Spleen (tissue), 7 donors: ENCODE measurements at regions not wholly inside any gene's neighbourhood (a gene's known extent, or its start where the extent isn't known, plus 50 kb on each side); places are given as distances from the start of the nearest gene placed in this dataset.

Experiments
- POLR2A ChIP-seq, 3 donors: fragments of 450-650 bp; IDR thresholded peaks; one replicate each; pipeline ENCODE4 v1.5.1; 2017; ENCODE audit warnings: antibody characterized with exemption in 3 of 3, mild to moderate bottlenecking in 1 of 3
- POLR2AphosphoS5 ChIP-seq, 3 donors: sonication (generic); formaldehyde crosslinking; IDR thresholded peaks; one replicate each; pipeline ENCODE4 v1.5.1; 2017; ENCODE audit warnings: antibody characterized with exemption in 3 of 3
- TF ChIP-seq, protein P1 (sequence below), 11 experiments: fragments of 200-600 bp in 7 of 11; fragments of 450-650 bp in 4 of 11; sonication (generic) in 4 of 11; IDR thresholded peaks in 8 of 11; conservative IDR thresholded peaks in 3 of 11; 1 replicate in 7 of 11; 2 replicates in 4 of 11; pipeline versions ENCODE4 v1.4.0 to v1.8.0; 2016 to 2021; ENCODE audit warnings: antibody characterized with exemption in 11 of 11, inconsistent platforms in 4 of 11, mild to moderate bottlenecking in 1 of 11
- donor health status: DM: no; HTN: no; CAD: no; lungs with moderate emphysema.
- donor health status: DM: no; HTN: no; CAD: no.
- donor health status: DM: no; HTN: no; CAD: no.

DNA sequence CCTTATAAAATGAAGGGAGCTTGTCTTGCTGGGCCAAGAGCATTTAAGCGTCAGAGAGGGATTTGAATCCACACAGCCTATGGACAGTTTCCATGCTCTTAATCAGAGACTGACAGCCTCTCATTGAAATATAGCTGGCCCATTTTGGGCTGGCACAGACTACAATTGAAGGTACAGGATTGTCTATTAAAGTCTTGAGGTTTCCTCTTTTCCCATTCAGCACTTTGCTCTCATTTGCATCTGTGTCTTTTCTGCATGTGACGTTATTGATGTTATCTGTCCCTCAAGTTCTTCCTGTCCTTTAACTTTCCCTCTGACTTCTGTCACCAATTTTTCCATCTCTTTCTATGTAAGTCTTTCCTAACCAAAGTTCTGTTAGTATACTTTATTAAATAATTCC lies 133.3 kb upstream of the SFRP2 start:
- TF ChIP-seq, protein P1, sequence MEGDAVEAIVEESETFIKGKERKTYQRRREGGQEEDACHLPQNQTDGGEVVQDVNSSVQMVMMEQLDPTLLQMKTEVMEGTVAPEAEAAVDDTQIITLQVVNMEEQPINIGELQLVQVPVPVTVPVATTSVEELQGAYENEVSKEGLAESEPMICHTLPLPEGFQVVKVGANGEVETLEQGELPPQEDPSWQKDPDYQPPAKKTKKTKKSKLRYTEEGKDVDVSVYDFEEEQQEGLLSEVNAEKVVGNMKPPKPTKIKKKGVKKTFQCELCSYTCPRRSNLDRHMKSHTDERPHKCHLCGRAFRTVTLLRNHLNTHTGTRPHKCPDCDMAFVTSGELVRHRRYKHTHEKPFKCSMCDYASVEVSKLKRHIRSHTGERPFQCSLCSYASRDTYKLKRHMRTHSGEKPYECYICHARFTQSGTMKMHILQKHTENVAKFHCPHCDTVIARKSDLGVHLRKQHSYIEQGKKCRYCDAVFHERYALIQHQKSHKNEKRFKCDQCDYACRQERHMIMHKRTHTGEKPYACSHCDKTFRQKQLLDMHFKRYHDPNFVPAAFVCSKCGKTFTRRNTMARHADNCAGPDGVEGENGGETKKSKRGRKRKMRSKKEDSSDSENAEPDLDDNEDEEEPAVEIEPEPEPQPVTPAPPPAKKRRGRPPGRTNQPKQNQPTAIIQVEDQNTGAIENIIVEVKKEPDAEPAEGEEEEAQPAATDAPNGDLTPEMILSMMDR (IDR thresholded peaks at IDR 0.05 in 8 of 11, conservative IDR thresholded peaks at IDR 0.05 in 3 of 11): no peak
- TF ChIP-seq POLR2A (IDR thresholded peaks at IDR 0.05) (no peak), POLR2AphosphoS5 (IDR thresholded peaks at IDR 0.05) (no peak)
